Heart right ventricle (tissue), 16 donors: ENCODE measurements at regions not wholly inside any gene's neighbourhood (a gene's known extent, or its start where the extent isn't known, plus 50 kb on each side); places are given as distances from the start of the nearest gene placed in this dataset.
A peak's percentile ranks its signal among the peaks of the same experiment; 100 is the strongest.

ENCODE experiments used
- ATAC-seq, 8 donors: fragments of 200-7000 bp; cut with Tn5 transposase; one replicate each; pipeline ENCODE4 v1.9.1; 2020; ENCODE audit warnings: mild to moderate bottlenecking in 8 of 8, moderate library complexity in 8 of 8, moderate number of reproducible peaks in 1 of 8
- DNase-seq, 2 donors: peaks; one replicate each; pipeline ENCODE4 v3.0.0-alpha.2; 2020
- H3K27ac ChIP-seq, 10 donors: fragments of 200-600 bp; sonication (generic) in 2 of 10; one replicate each; pipeline versions ENCODE4 v1.5.0 to v1.8.0; 2020 to 2022; ENCODE audit warnings: mild to moderate bottlenecking in 3 of 10
- H3K27me3 ChIP-seq, 7 donors: fragments of 200-600 bp; one replicate each; pipeline ENCODE4 v1.8.0; 2021 to 2022; ENCODE audit warnings: mild to moderate bottlenecking in 2 of 7
- H3K36me3 ChIP-seq, 9 donors: fragments of 200-600 bp; sonication (generic) in 1 of 9; one replicate each; pipeline versions ENCODE4 v1.5.0 to v1.8.0; 2020 to 2022; ENCODE audit warnings: mild to moderate bottlenecking in 2 of 9
- H3K4me1 ChIP-seq, 9 donors: fragments of 200-600 bp; sonication (generic) in 1 of 9; one replicate each; pipeline versions ENCODE4 v1.5.0 to v1.8.0; 2020 to 2022; ENCODE audit warnings: mild to moderate bottlenecking in 4 of 9
- H3K4me3 ChIP-seq, 10 donors: fragments of 200-600 bp; sonication (generic) in 2 of 10; one replicate each; pipeline versions ENCODE4 v1.5.0 to v1.8.0; 2020 to 2022; ENCODE audit warnings: mild to moderate bottlenecking in 7 of 10, moderate library complexity in 2 of 10
- H3K9me3 ChIP-seq, 11 donors: fragments of 200-600 bp in 10 of 11; sonication (generic) in 2 of 11; one replicate each; pipeline versions ENCODE4 v1.5.0 to v1.8.0; 2013 to 2022; ENCODE audit warnings: mild to moderate bottlenecking in 2 of 11, control low read depth in 1 of 11, moderate library complexity in 1 of 11
- CTCF ChIP-seq, 9 donors: fragments of 200-600 bp; sonication (generic) in 2 of 9; IDR thresholded peaks; one replicate each; pipeline versions ENCODE4 v1.5.0 to v1.8.0; 2021 to 2022; ENCODE audit warnings: antibody characterized with exemption in 9 of 9, mild to moderate bottlenecking in 5 of 9, moderate library complexity in 1 of 9
- WGBS, 2 donors: extraction: QIAGEN DNeasy Blood & Tissue Kit; methylation state at CpG; one replicate each; pipeline ENCODE4 v1.1.7; 2013; ENCODE audit warnings: inconsistent platforms in 1 of 2; 5-methylcytosine and 5-hydroxymethylcytosine counted together
- intact Hi-C, 10 donors: fragments of 100-400 bp; cut with DNase I; formaldehyde crosslinking; loops; one replicate each; pipeline versions ENCODE4 v1.11.1 to v1.14.2; 2022
- donor health status: Arrhythmogenic right ventricular cardiomyopathy.
- donor health status: ischemic (EF 13 %, LVEDD 7.1; RV severe dilation, severe dysfunction).
- donor health status: healthy with polysubstance abuse.
- donor health status: DM: no; HTN: yes; CAD: no.
- donor health status: DM: no; HTN: no; CAD: no.
- donor health status: ischemic (EF 25% LVEDD 6.9; RV normal size, moderate dysfunction).
- donor health status: ischemic (EF 25% LVEDD 5.7; RV mildly dilated, moderate dysfunction).
- donor health status: healthy.
- donor health status: DM: yes; HTN: yes; CAD: no.
- donor health status: Ischemic cardiomyopathy.
- donor health status: ischemic (EF 35%, LVEDD 5.7; RV mildly dilated, moderate dysfunction).
- donor health status: nonischemic (EF 11% LVEDD 7.7; RV severe dilation, severe dysfunction).
- donor health status: DM: yes; HTN: yes; CAD: no.
- donor health status: PGD.
- donor health status: ischemic (EF 29% LVEDD 5.4; RV normal size, mild dysfunction).
- donor health status: nonischemic (EF 23%, LVEDD 6.1; RV moderate dilation, normal function).

GRCh38 chr11:104781037-104781436 is 117.2 kb downstream of the CASP12 start:
- WGBS, 2 donors, result 80 to 86% methylated on average over 1 of the region's 1 CpG
- no peak overlapping the region for H3K27ac ChIP-seq
- TF ChIP-seq CTCF (IDR thresholded peaks at IDR 0.05), result no peak
- peaks cover 0 to 2% (median 0%) of the 10 kb centered on the region in 11 donors for H3K9me3 ChIP-seq
- H3K4me1 ChIP-seq, result no peaks in the 10 kb centered on the region
- no peaks in the 10 kb centered on the region for H3K27me3 ChIP-seq
- no peak overlapping the region for H3K4me3 ChIP-seq
- DNase-seq (no peak), ATAC-seq (no peak)
- H3K36me3 ChIP-seq, result no peaks in the 10 kb centered on the region
- intact Hi-C loops, result no loop called here

DNA sequence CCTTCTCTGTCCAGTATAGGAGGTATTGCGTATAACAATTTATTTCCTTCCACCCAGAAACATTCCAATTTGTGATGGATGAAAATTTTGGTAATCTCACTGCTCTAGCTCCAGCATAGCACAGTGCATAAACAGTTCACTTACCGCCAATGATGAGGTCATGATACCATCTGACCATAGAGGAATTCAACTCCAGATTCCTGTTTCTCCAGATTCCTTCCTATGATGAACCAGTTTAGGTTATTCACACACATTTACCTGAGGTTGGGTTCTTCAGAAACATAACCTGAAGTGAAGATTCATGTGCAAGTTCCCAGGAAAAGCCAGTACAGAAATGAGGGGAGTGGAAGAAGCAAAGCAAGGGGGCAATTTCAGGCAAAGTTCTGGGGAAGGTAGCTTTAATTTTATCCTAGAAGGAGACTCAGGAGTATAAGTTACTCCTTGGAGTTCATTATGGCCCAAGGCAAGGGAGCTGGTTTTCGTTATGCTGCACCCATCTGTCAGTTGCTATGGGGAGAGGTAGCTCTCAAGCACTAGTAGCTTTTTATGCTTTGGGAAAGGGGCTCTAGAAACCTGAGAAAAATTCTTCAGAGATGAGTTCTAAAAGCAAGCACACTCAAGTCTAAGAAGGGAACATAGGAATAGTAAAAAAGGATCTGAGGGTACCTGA is 121.6 kb downstream of the CASP12 start:
- ATAC-seq (no peak), DNase-seq (no peak)
- H3K9me3 ChIP-seq, result peaks cover 0 to 16% (median 0%) of the 10 kb centered on the region in 11 donors
- 94 to 95% methylated on average over 3 of the region's 3 CpGs for WGBS, 2 donors
- H3K27me3 ChIP-seq, result no peaks in the 10 kb centered on the region
- intact Hi-C loops, result no loop called here
- peaks cover 0 to 13% (median 0%) of the 10 kb centered on the region in 9 donors for H3K4me1 ChIP-seq
- no peak overlapping the region for H3K4me3 ChIP-seq
- no peak overlapping the region for H3K27ac ChIP-seq
- H3K36me3 ChIP-seq, result no peaks in the 10 kb centered on the region
- TF ChIP-seq CTCF (IDR thresholded peaks at IDR 0.05), result no peak

DNA sequence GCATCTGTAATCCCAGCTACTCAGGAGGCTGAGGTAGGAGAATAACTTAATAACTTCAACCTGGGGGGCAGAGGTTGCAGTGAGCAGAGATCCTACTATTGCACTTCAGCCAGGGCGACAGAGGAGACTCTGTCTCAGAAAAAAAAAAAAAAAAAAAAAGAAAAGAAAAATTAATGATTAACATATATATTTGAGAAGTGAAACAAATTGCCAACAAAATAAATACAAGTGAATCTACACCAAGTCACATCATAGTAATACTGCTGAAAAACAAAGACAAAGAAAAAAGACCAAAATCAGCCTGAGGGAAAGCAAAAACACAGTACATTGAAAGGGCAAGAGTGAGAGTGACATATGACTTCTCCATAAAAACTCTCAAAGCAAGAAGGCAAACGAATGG is 123.7 kb downstream of the CASP12 start:
- Histone ChIP-seq H3K27me3 (no peaks in the 10 kb centered on the region), H3K4me1 (peaks cover 0 to 13% (median 0%) of the 10 kb centered on the region in 9 donors), H3K9me3 (peaks cover 0 to 16% (median 0%) of the 10 kb centered on the region in 11 donors), H3K27ac (no peak overlapping the region), H3K36me3 (no peaks in the 10 kb centered on the region), H3K4me3 (no peak overlapping the region)
- ATAC-seq (no peak), DNase-seq (no peak)
- no peak for TF ChIP-seq CTCF (IDR thresholded peaks at IDR 0.05)
- intact Hi-C loops, result no loop called here
- WGBS, 2 donors, result 84 to 89% methylated on average over 2 of the region's 2 CpGs

GRCh38 chr11:104772806-104773241 is 125.4 kb downstream of the CASP12 start:
- Histone ChIP-seq H3K9me3 (peaks cover 0 to 16% (median 0%) of the 10 kb centered on the region in 11 donors), H3K27me3 (no peaks in the 10 kb centered on the region), H3K4me3 (no peak overlapping the region), H3K4me1 (peaks cover 0 to 13% (median 0%) of the 10 kb centered on the region in 9 donors), H3K36me3 (no peaks in the 10 kb centered on the region), H3K27ac (peak overlapping the region in 2 of 10 donors; percentile 7 to 29)
- DNase-seq (peak in 1 of 2 donors; percentile 6), ATAC-seq (peak in 6 of 8 donors; percentile 64 to 82 (median 72))
- intact Hi-C loops, result no loop called here
- TF ChIP-seq CTCF (IDR thresholded peaks at IDR 0.05), result no peak
- 31 to 42% methylated on average over 6 of the region's 6 CpGs for whole genome bisulfite sequencing, 2 donors
